DND-41 (cell line): ENCODE measurements at regions not wholly inside any gene's neighbourhood (a gene's known extent, or its start where the extent isn't known, plus 50 kb on each side); places are given as distances from the start of the nearest gene placed in this dataset.

Source experiments
- EZH2 ChIP-seq: IDR thresholded peaks from 3 replicates; pipeline ENCODE4 v1.6.1; 2012; ENCODE audit warnings: borderline replicate concordance, low read depth, mild to moderate bottlenecking, moderate library complexity, low read length, inconsistent platforms; ENCODE audit not compliant: severe bottlenecking
- TF ChIP-seq, protein P1 (sequence below): IDR thresholded peaks from 2 replicates; pipeline ENCODE4 v1.5.1; 2012; ENCODE audit warnings: borderline replicate concordance, low read length, moderate library complexity, mild to moderate bottlenecking; ENCODE audit not compliant: poor library complexity, severe bottlenecking; ENCODE audit errors: extremely low read depth

DNA sequence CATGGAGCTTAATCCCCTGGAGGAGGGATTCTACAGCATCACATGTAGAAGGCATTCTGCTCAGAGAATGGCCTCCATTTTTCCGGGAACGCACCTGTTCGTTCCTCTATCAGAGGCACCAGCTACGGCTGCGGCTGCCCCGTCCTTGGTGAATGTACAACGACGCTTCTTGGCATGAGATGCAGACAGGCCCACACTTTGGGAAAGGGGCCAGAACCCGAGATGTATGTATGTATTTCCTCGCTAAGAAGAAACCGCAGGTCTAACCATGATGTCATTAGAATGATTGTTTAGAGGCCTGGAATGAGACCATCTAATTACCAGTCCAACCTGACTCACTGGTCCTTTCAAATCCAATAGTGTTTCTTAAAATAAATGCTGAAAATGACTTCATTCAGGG, 1293.4 kb downstream of the TBC1D22A start:
- TF ChIP-seq, protein P1, sequence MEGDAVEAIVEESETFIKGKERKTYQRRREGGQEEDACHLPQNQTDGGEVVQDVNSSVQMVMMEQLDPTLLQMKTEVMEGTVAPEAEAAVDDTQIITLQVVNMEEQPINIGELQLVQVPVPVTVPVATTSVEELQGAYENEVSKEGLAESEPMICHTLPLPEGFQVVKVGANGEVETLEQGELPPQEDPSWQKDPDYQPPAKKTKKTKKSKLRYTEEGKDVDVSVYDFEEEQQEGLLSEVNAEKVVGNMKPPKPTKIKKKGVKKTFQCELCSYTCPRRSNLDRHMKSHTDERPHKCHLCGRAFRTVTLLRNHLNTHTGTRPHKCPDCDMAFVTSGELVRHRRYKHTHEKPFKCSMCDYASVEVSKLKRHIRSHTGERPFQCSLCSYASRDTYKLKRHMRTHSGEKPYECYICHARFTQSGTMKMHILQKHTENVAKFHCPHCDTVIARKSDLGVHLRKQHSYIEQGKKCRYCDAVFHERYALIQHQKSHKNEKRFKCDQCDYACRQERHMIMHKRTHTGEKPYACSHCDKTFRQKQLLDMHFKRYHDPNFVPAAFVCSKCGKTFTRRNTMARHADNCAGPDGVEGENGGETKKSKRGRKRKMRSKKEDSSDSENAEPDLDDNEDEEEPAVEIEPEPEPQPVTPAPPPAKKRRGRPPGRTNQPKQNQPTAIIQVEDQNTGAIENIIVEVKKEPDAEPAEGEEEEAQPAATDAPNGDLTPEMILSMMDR: no peak
- TF ChIP-seq EZH2: no peak
